Cardiac muscle cell (in vitro differentiated cells and primary cell): ENCODE measurements at regions not wholly inside any gene's neighbourhood (a gene's known extent, or its start where the extent isn't known, plus 50 kb on each side); places are given as distances from the start of the nearest gene placed in this dataset.

Experiments used
- DNase-seq, 2 donors: peaks; one replicate each; pipeline versions ENCODE4 v3.0.0 to v3.0.0-alpha.2; 2010 to 2017; ENCODE audit warnings: low read depth in 1 of 2, low spot score in 1 of 2
- H3K27ac ChIP-seq: fragments of 200-600 bp; sonication (generic); 2 replicates; pipeline ENCODE4 v1.5.1; 2016
- H3K27me3 ChIP-seq: fragments of 200-600 bp; sonication (generic); 2 replicates; pipeline ENCODE4 v1.6.0; 2016; ENCODE audit warnings: control low read depth
- H3K36me3 ChIP-seq: fragments of 200-600 bp; sonication (generic); 2 replicates; pipeline ENCODE4 v1.5.1; 2016; ENCODE audit warnings: control low read depth
- H3K4me1 ChIP-seq: fragments of 200-600 bp; sonication (generic); 2 replicates; pipeline ENCODE4 v1.8.1; 2017; ENCODE audit warnings: low read depth, mild to moderate bottlenecking, mixed run types
- H3K4me3 ChIP-seq: fragments of 200-600 bp; sonication (generic); 2 replicates; pipeline ENCODE4 v1.5.1; 2016; ENCODE audit warnings: mild to moderate bottlenecking
- H3K9me3 ChIP-seq: fragments of 200-600 bp; sonication (generic); 2 replicates; pipeline ENCODE4 v1.5.1; 2017; ENCODE audit warnings: low read depth, mild to moderate bottlenecking, control low read depth
- TF ChIP-seq, protein P1 (sequence below): IDR thresholded peaks from 2 replicates; pipeline ENCODE4 v1.5.1; 2012; ENCODE audit warnings: low read depth, mild to moderate bottlenecking, low read length

DNA sequence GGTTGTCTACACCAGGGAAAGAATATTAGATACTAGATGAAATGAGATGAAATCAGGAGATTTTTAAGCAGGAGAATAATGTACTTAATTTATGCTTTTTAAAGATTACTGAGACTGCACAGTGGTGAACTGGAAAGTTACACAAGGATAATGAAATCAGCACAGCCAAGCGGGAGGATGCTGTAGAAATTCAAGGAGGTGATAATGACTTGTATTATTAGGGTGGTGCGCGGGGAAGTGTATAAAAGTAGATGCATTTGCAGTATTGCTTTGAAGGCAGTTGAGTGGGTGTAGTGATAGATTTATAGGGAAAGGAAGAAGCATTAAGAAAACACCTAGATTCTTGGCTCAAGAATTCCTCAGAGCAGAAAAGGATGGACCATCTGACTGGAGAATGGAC, 359.5 kb upstream of the SPHKAP start:
- Histone ChIP-seq H3K4me1 (peaks cover 23% of the 10 kb centered on the region), H3K9me3 (no peaks in the 10 kb centered on the region), H3K4me3 (no peak overlapping the region), H3K36me3 (no peaks in the 10 kb centered on the region), H3K27me3 (no peaks in the 10 kb centered on the region), H3K27ac (no peak overlapping the region)
- no peak for DNase-seq
- TF ChIP-seq, protein P1, sequence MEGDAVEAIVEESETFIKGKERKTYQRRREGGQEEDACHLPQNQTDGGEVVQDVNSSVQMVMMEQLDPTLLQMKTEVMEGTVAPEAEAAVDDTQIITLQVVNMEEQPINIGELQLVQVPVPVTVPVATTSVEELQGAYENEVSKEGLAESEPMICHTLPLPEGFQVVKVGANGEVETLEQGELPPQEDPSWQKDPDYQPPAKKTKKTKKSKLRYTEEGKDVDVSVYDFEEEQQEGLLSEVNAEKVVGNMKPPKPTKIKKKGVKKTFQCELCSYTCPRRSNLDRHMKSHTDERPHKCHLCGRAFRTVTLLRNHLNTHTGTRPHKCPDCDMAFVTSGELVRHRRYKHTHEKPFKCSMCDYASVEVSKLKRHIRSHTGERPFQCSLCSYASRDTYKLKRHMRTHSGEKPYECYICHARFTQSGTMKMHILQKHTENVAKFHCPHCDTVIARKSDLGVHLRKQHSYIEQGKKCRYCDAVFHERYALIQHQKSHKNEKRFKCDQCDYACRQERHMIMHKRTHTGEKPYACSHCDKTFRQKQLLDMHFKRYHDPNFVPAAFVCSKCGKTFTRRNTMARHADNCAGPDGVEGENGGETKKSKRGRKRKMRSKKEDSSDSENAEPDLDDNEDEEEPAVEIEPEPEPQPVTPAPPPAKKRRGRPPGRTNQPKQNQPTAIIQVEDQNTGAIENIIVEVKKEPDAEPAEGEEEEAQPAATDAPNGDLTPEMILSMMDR = no peak

- H3K27ac ChIP-seq = no peak overlapping the region
- no peak overlapping the region for H3K4me3 ChIP-seq
- DNase-seq = no peak
- H3K36me3 ChIP-seq = no peaks in the 10 kb centered on the region
- no peaks in the 10 kb centered on the region for H3K27me3 ChIP-seq
- TF ChIP-seq, protein P1 = no peak
- no peaks in the 10 kb centered on the region for H3K4me1 ChIP-seq
- peaks cover 2% of the 10 kb centered on the region for H3K9me3 ChIP-seq
Measured at GRCh38 chr2:228535396-228535795, 353.9 kb upstream of the SPHKAP start.

DNA sequence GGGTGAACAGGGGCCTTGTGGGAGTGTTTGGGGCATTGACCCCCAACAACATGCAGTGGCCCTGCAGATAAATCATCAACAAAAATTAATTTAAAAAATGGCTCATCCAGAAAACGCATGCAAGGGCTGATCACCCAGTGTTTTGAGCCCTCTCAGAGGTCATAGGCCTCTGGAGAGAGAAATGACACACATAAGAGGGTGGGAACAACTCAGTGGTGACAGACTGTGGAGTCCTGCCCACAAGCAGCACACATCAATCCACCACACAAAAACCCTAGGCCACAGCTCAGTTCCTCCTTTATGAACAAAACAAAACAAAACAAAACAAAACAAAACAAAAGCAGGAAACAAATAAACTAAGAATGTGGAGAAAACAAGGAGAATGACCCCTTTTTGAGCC, 351.7 kb upstream of the SPHKAP start:
- no peak overlapping the region for H3K27ac ChIP-seq
- H3K4me3 ChIP-seq = no peak overlapping the region
- no peaks in the 10 kb centered on the region for H3K27me3 ChIP-seq
- H3K9me3 ChIP-seq = peaks cover 2% of the 10 kb centered on the region
- TF ChIP-seq, protein P1 = no peak
- H3K36me3 ChIP-seq = no peaks in the 10 kb centered on the region
- H3K4me1 ChIP-seq = no peaks in the 10 kb centered on the region
- DNase-seq = no peak

GRCh38 chr2:228532233-228532632, 350.7 kb upstream of the SPHKAP start:
- H3K27me3 ChIP-seq = no peaks in the 10 kb centered on the region
- H3K9me3 ChIP-seq = peaks cover 2% of the 10 kb centered on the region
- no peak for DNase-seq
- H3K27ac ChIP-seq = no peak overlapping the region
- H3K4me1 ChIP-seq = no peaks in the 10 kb centered on the region
- TF ChIP-seq, protein P1 = no peak
- H3K4me3 ChIP-seq = no peak overlapping the region
- no peaks in the 10 kb centered on the region for H3K36me3 ChIP-seq

DNA sequence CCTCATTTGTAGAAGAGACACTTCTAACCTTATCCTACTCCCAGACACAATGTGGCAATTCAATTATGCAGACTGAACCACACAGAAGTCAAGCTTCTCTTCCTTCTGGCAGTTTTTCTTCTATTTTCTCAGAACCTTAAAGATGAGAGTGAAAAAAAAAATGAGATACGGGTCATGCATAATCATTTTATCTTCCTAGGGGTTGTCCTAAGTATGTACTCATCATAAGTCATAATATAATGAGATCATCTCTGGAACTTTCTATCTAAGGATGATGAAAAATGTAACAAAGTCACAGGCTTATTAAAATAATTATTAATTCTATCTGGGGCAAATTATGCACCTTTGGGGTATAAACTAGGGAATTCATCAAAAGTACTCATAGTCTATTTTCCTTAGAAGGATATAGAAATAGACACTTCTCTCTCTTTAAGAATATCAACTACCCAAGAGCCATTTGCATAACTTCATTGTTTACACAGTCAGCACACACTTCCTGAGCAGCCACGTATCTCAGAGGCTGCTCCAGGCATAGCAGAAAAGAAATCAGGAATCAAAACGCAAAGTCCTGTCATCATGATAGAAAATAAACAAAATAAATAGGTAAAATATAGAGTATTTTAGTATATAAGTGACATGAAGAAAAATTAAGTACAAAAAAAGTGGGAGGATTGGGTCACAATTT, 345.9 kb upstream of the SPHKAP start:
- TF ChIP-seq, protein P1 = no peak
- no peak for DNase-seq

More for the DNA sequence above, 345.9 kb upstream of the SPHKAP start:
- Histone ChIP-seq H3K4me3 (no peak overlapping the region), H3K27ac (no peak overlapping the region), H3K27me3 (no peaks in the 10 kb centered on the region), H3K9me3 (peaks cover 3% of the 10 kb centered on the region), H3K4me1 (no peaks in the 10 kb centered on the region), H3K36me3 (no peaks in the 10 kb centered on the region)
